ENCODE measurements at regions not wholly inside any gene's neighbourhood (a gene's known extent, or its start where the extent isn't known, plus 50 kb on each side); places are given as distances from the start of the nearest gene placed in this dataset.
A peak's percentile ranks its signal among the peaks of the same experiment; 100 is the strongest.

DNA sequence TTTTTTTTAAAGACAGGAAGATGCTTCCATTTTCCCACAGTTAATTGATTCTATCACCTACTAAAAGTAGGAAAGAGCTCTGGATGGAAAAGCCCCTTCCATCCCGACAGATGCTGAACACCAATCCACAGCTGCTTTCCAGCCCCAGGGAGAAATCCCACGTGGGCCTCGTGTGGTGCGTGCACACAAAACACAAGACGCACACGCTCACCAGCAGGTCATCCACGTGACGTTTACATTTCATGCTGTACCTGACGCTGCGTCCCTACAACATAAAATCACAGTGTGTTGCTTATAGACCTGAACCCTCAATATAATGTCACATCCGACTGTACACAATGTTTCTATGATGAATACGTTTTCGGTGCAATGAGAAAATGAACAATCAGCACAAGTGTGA is 50.2 kb upstream of the DACT2 start:
- no peak overlapping the region for H3K4me3 Mint-ChIP-seq
- H3K27me3 Mint-ChIP-seq (ENCODE audit: low read depth in 2 of 2), result peaks cover 6 to 7% of the 10 kb centered on the region in 2 donors
- H3K36me3 Mint-ChIP-seq, result no peaks in the 10 kb centered on the region
- no peaks in the 10 kb centered on the region for H3K27me3 ChIP-seq (ENCODE audit: control insufficient read depth, insufficient read depth, low read length)
- H3K9me3 Mint-ChIP-seq, result no peaks in the 10 kb centered on the region
- no peak for DNase-seq
- intact Hi-C loops (cut with micrococcal nuclease), result loop anchor here (1.0 to 5.0 kb wide), 2 partner anchors 515 to 588 kb away; no protein-coding TSS in a partner anchor
- no peak overlapping the region for H3K27ac Mint-ChIP-seq
- WGBS (ENCODE audit: insufficient coverage), result 85% methylated on average over 13 of the region's 13 CpGs
- TF ChIP-seq, protein P1, sequence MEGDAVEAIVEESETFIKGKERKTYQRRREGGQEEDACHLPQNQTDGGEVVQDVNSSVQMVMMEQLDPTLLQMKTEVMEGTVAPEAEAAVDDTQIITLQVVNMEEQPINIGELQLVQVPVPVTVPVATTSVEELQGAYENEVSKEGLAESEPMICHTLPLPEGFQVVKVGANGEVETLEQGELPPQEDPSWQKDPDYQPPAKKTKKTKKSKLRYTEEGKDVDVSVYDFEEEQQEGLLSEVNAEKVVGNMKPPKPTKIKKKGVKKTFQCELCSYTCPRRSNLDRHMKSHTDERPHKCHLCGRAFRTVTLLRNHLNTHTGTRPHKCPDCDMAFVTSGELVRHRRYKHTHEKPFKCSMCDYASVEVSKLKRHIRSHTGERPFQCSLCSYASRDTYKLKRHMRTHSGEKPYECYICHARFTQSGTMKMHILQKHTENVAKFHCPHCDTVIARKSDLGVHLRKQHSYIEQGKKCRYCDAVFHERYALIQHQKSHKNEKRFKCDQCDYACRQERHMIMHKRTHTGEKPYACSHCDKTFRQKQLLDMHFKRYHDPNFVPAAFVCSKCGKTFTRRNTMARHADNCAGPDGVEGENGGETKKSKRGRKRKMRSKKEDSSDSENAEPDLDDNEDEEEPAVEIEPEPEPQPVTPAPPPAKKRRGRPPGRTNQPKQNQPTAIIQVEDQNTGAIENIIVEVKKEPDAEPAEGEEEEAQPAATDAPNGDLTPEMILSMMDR (IDR thresholded peaks at IDR 0.05), result no peak
- no peak for ATAC-seq
- peaks cover 5% of the 10 kb centered on the region for H3K4me1 ChIP-seq (ENCODE audit: control insufficient read depth, insufficient read depth, low read length)
- H3K27ac ChIP-seq (ENCODE audit: low read length), result no peak overlapping the region
- no peaks in the 10 kb centered on the region for H3K36me3 ChIP-seq (ENCODE audit: control insufficient read depth, insufficient read depth, low read length)
- H3K4me1 Mint-ChIP-seq, result peaks cover 14 to 23% of the 10 kb centered on the region in 2 donors
- H3K4me3 ChIP-seq (ENCODE audit: low read length), result no peak overlapping the region
- H3K9me3 ChIP-seq (ENCODE audit: control insufficient read depth, insufficient read depth, low read length), result no peaks in the 10 kb centered on the region

DNA sequence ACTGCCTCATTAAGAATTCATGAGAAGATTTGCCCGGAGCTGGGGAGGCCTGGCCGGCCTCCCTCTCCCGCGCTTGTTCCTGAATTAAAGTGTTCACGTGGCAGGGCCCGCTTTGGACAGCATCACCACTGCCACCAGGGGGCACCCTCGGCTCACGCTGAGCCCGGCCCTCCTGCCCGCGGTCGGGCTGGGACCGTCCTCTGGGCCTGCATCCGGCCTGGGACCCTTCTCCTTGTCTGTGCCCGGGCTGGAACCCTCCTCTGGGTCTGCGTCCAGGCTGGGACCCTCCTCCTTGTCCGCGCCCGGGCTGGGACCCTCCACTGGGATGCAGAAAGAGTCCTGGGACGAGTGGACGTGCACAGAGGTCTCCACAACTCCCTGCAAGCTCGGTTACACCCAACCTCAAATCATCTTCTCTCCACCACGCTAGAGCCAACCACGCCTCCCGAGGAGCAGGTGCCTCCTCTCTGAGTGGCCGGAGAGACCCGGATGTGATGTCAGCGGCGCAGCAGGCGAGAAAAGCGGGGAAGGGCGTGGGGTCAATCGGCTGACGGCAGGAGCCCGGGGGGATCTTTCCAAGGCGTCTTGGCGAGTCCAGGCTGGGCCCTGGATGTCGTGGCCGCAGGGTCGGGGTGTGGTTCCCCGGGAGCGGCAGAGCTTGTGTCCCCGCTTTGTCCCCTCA is 50.9 kb upstream of the DACT2 start:
- no peak overlapping the region for H3K27ac Mint-ChIP-seq
- H3K4me1 ChIP-seq (ENCODE audit: control insufficient read depth, insufficient read depth, low read length), result peaks cover 5% of the 10 kb centered on the region
- 57% methylated on average over 43 of the region's 43 CpGs for WGBS (ENCODE audit: insufficient coverage)
- peak; percentile 58 to 61 for DNase-seq
- H3K36me3 ChIP-seq (ENCODE audit: control insufficient read depth, insufficient read depth, low read length), result no peaks in the 10 kb centered on the region
- H3K9me3 Mint-ChIP-seq, result no peaks in the 10 kb centered on the region
- no peak overlapping the region for H3K27ac ChIP-seq (ENCODE audit: low read length)
- peaks cover 14 to 23% of the 10 kb centered on the region in 2 donors for H3K4me1 Mint-ChIP-seq
- H3K4me3 Mint-ChIP-seq, result no peak overlapping the region
- TF ChIP-seq, protein P1 (IDR thresholded peaks at IDR 0.05), result peak; percentile 78
- ATAC-seq, result peak in 2 of 3 donors; percentile 66 to 88
- H3K4me3 ChIP-seq (ENCODE audit: low read length), result no peak overlapping the region
- H3K27me3 Mint-ChIP-seq (ENCODE audit: low read depth in 2 of 2), result peaks cover 6 to 7% of the 10 kb centered on the region in 2 donors
- no peaks in the 10 kb centered on the region for H3K9me3 ChIP-seq (ENCODE audit: control insufficient read depth, insufficient read depth, low read length)
- H3K27me3 ChIP-seq (ENCODE audit: control insufficient read depth, insufficient read depth, low read length), result no peaks in the 10 kb centered on the region
- intact Hi-C loops (cut with micrococcal nuclease), result loop anchor here (1.0 to 5.0 kb wide), 2 partner anchors 514 to 587 kb away; no protein-coding TSS in a partner anchor
- H3K36me3 Mint-ChIP-seq, result no peaks in the 10 kb centered on the region

DNA sequence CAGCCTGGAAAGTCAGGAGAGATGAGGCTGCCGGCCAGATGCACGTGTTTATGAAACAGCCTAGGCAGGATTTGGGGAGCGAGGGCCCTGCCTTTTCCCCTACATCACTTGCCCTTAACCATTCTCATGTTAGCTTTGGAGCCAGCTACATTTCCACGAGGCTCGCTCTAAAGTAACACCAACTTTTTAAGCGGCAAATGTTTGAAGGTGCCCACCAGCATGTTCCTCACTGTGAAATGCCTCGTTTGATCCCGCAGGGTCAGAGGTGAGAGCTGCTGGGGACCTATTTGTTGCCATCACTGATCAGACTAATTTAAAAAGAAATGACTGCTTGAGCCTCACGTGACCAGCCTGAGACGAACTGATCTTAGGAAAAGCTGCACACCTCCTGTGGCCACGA is 51.6 kb upstream of the DACT2 start:
- Mint-ChIP-seq H3K9me3 (no peaks in the 10 kb centered on the region), H3K36me3 (no peaks in the 10 kb centered on the region), H3K4me3 (no peak overlapping the region), H3K27me3 (ENCODE audit: low read depth in 2 of 2) (peaks cover 6 to 7% of the 10 kb centered on the region in 2 donors), H3K27ac (no peak overlapping the region), H3K4me1 (peaks cover 14 to 20% of the 10 kb centered on the region in 2 donors)
- ATAC-seq (no peak), DNase-seq (no peak)
- WGBS (ENCODE audit: insufficient coverage), result 90% methylated on average over 11 of the region's 11 CpGs
- no peak overlapping the region for H3K4me3 ChIP-seq (ENCODE audit: low read length)
- TF ChIP-seq, protein P1 (IDR thresholded peaks at IDR 0.05), result no peak
- no peaks in the 10 kb centered on the region for H3K27me3 ChIP-seq (ENCODE audit: control insufficient read depth, insufficient read depth, low read length)
- H3K9me3 ChIP-seq (ENCODE audit: control insufficient read depth, insufficient read depth, low read length), result no peaks in the 10 kb centered on the region
- peaks cover 5% of the 10 kb centered on the region for H3K4me1 ChIP-seq (ENCODE audit: control insufficient read depth, insufficient read depth, low read length)
- intact Hi-C loops (cut with micrococcal nuclease), result loop anchor here (5.0 kb wide), 1 partner anchor 586 kb away; no protein-coding TSS in a partner anchor
- no peak overlapping the region for H3K27ac ChIP-seq (ENCODE audit: low read length)
- H3K36me3 ChIP-seq (ENCODE audit: control insufficient read depth, insufficient read depth, low read length), result no peaks in the 10 kb centered on the region
